Peyer's patch (tissue), 4 donors: ENCODE measurements at regions not wholly inside any gene's neighbourhood (a gene's known extent, or its start where the extent isn't known, plus 50 kb on each side); places are given as distances from the start of the nearest gene placed in this dataset.

Experiments
- POLR2A ChIP-seq, 2 donors: fragments of 450-650 bp; IDR thresholded peaks; one replicate each; pipeline ENCODE4 v1.5.1; 2017; ENCODE audit warnings: antibody characterized with exemption in 2 of 2, mild to moderate bottlenecking in 2 of 2, moderate library complexity in 2 of 2
- TF ChIP-seq, protein P1 (sequence below), 6 experiments: fragments of 450-650 bp in 4 of 6; fragments of 200-600 bp in 2 of 6; sonication (generic) in 1 of 6; IDR thresholded peaks; one replicate each; pipeline ENCODE4 v1.5.1; 2017 to 2019; ENCODE audit warnings: antibody characterized with exemption in 6 of 6, mild to moderate bottlenecking in 3 of 6, moderate library complexity in 1 of 6

- TF ChIP-seq, protein P1, sequence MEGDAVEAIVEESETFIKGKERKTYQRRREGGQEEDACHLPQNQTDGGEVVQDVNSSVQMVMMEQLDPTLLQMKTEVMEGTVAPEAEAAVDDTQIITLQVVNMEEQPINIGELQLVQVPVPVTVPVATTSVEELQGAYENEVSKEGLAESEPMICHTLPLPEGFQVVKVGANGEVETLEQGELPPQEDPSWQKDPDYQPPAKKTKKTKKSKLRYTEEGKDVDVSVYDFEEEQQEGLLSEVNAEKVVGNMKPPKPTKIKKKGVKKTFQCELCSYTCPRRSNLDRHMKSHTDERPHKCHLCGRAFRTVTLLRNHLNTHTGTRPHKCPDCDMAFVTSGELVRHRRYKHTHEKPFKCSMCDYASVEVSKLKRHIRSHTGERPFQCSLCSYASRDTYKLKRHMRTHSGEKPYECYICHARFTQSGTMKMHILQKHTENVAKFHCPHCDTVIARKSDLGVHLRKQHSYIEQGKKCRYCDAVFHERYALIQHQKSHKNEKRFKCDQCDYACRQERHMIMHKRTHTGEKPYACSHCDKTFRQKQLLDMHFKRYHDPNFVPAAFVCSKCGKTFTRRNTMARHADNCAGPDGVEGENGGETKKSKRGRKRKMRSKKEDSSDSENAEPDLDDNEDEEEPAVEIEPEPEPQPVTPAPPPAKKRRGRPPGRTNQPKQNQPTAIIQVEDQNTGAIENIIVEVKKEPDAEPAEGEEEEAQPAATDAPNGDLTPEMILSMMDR (IDR thresholded peaks at IDR 0.05), result no peak
- TF ChIP-seq POLR2A (IDR thresholded peaks at IDR 0.05), result no peak
These were observed 804.5 kb downstream of the TDRD15 start for GRCh38 chr2:21928292-21928691.
